ENCODE measurements at regions not wholly inside any gene's neighbourhood (a gene's known extent, or its start where the extent isn't known, plus 50 kb on each side); places are given as distances from the start of the nearest gene placed in this dataset.

- no peak overlapping the region for H3K4me3 ChIP-seq (ENCODE audit: low read depth, low read length)
- peak; percentile 41 for DNase-seq
- TF ChIP-seq CTCF (IDR thresholded peaks at IDR 0.05; ENCODE audit: low read depth, low read length) = no peak
- no peaks in the 10 kb centered on the region for H3K27me3 ChIP-seq (ENCODE audit: insufficient read depth, low read depth, severe bottlenecking)
- no peaks in the 10 kb centered on the region for H3K9me3 ChIP-seq (ENCODE audit: severe bottlenecking)
- H3K27ac ChIP-seq = no peak overlapping the region
- no peaks in the 10 kb centered on the region for H3K36me3 ChIP-seq
These were observed 85.9 kb upstream of the SIMC1 start for GRCh38 chr5:176152191-176152929.

- TF ChIP-seq CTCF (IDR thresholded peaks at IDR 0.05; ENCODE audit: low read depth, low read length) = no peak
- H3K4me3 ChIP-seq (ENCODE audit: low read depth, low read length) = no peak overlapping the region
- no peaks in the 10 kb centered on the region for H3K27me3 ChIP-seq (ENCODE audit: insufficient read depth, low read depth, severe bottlenecking)
- no peak for DNase-seq
- H3K9me3 ChIP-seq (ENCODE audit: severe bottlenecking) = no peaks in the 10 kb centered on the region
- H3K36me3 ChIP-seq = no peaks in the 10 kb centered on the region
- H3K27ac ChIP-seq = no peak overlapping the region
These were observed 85.3 kb upstream of the SIMC1 start for GRCh38 chr5:176152930-176153311.

GRCh38 chr5:176153741-176154140 lies 84.5 kb upstream of the SIMC1 start:
- Histone ChIP-seq H3K9me3 (ENCODE audit: severe bottlenecking) (no peaks in the 10 kb centered on the region), H3K36me3 (no peaks in the 10 kb centered on the region), H3K27ac (no peak overlapping the region), H3K4me3 (ENCODE audit: low read depth, low read length) (no peak overlapping the region), H3K27me3 (ENCODE audit: insufficient read depth, low read depth, severe bottlenecking) (no peaks in the 10 kb centered on the region)
- no peak for DNase-seq
- TF ChIP-seq CTCF (IDR thresholded peaks at IDR 0.05; ENCODE audit: low read depth, low read length) = no peak

- Histone ChIP-seq H3K27me3 (ENCODE audit: insufficient read depth, low read depth, severe bottlenecking) (no peaks in the 10 kb centered on the region), H3K4me3 (ENCODE audit: low read depth, low read length) (no peak overlapping the region)
- no peak for DNase-seq
These were observed 83.4 kb upstream of the SIMC1 start for GRCh38 chr5:176154821-176155220.

GRCh38 chr5:176155922-176156359 lies 82.3 kb upstream of the SIMC1 start:
- H3K27ac ChIP-seq = no peak overlapping the region
- H3K9me3 ChIP-seq (ENCODE audit: severe bottlenecking) = no peaks in the 10 kb centered on the region
- H3K36me3 ChIP-seq = no peaks in the 10 kb centered on the region
- no peak for TF ChIP-seq CTCF (IDR thresholded peaks at IDR 0.05; ENCODE audit: low read depth, low read length)
- DNase-seq = no peak
- H3K27me3 ChIP-seq (ENCODE audit: insufficient read depth, low read depth, severe bottlenecking) = no peaks in the 10 kb centered on the region
- H3K4me3 ChIP-seq (ENCODE audit: low read depth, low read length) = no peak overlapping the region

More at GRCh38 chr5:176154821-176155220, 83.4 kb upstream of the SIMC1 start:
- Histone ChIP-seq H3K36me3 (no peaks in the 10 kb centered on the region), H3K9me3 (ENCODE audit: severe bottlenecking) (no peaks in the 10 kb centered on the region), H3K27ac (no peak overlapping the region)
- no peak for TF ChIP-seq CTCF (IDR thresholded peaks at IDR 0.05; ENCODE audit: low read depth, low read length)

- Histone ChIP-seq H3K27ac (no peak overlapping the region), H3K4me3 (ENCODE audit: low read depth, low read length) (no peak overlapping the region), H3K36me3 (no peaks in the 10 kb centered on the region), H3K27me3 (ENCODE audit: insufficient read depth, low read depth, severe bottlenecking) (no peaks in the 10 kb centered on the region), H3K9me3 (ENCODE audit: severe bottlenecking) (no peaks in the 10 kb centered on the region)
- no peak for TF ChIP-seq CTCF (IDR thresholded peaks at IDR 0.05; ENCODE audit: low read depth, low read length)
- no peak for DNase-seq
These were observed 80.6 kb upstream of the SIMC1 start for GRCh38 chr5:176157656-176158055.

All from WERI-Rb-1 (cell line).